GM21423 (cell line): ENCODE measurements at regions not wholly inside any gene's neighbourhood (a gene's known extent, or its start where the extent isn't known, plus 50 kb on each side); places are given as distances from the start of the nearest gene placed in this dataset.

Experiments
- ATAC-seq: cut with Tn5 transposase; IDR thresholded peaks from one replicate; pipeline ENCODE4 v1.9.1; 2021; ENCODE audit warnings: mild to moderate bottlenecking, moderate library complexity; ENCODE audit not compliant: unreplicated experiment

DNA sequence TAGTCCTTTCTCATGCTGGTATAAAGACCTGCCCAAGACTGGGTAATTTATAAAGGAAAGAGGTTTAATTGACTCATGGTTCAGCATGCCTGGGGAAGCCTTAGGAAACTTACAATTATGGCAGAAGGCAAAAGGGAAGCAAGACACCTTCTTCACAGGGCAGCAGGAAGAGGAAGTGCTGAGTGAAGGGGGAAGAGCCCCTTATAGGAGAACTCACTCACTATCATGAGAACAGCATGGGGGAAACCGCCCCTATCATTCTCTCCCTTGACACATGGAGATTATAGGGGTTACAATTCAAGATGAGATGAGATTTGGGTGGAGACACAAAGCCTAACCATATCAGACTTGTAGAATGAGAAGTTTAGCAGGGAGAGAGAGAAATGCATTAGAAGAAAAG, 373.3 kb upstream of the DIAPH2 start:
- ATAC-seq = no peak

GRCh38 chrX:96314985-96315384, 369.7 kb upstream of the DIAPH2 start:
- ATAC-seq = no peak

DNA sequence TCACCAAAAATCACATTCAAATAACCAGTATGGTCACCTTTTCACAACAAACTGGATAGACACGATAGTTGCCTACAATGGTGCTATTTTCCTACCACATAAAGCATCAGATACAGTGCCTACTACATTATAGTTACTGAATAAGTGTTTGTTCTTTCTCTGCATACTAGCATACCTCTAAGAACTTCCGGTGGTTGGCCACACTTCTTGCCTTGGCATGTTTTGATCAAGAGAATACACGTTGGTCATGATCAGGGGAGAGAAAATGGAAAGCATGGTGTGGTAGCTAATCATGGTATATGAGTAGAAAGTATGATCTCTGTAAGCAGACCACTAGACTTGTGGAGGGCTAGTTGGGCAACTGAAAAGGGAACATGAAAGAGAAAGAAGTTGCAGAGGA, 322.8 kb upstream of the DIAPH2 start:
- no peak for ATAC-seq

DNA sequence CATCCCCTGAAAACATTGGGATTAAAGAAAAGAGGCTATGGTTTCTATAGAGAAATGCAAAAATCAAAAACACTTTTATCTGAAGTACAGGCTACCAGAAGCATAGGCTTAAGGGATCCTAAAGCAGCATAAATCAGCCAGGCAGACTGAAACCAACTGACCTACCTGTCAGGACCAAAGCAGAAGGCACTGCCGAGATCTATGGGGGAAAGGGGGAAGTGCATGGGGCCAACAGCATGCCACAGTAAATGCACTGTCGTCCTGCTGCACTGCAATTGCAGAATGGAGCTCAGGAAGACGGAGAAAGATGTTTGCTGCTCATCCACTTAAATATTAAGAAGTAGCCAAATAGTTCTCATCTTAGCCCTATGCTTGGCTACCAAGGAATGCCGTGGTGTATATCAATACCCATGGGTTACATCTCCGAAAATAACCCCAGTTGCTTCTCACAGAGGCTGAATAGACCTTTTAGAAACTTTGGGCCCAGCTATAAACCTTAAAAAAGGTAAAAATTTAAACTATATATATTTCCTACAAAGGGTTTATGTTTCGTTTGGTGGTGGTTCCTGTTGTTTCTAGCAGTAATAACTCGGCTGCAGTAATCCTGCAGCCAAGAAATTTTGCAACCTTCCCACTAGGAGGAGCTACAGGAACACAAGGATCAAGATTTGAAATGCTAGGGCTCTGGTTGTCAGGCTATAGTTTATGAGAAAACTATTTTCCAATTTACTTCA, 312.2 kb upstream of the DIAPH2 start:
- no peak for ATAC-seq

GRCh38 chrX:96373047-96373355, 311.6 kb upstream of the DIAPH2 start:
- ATAC-seq = no peak

- ATAC-seq = no peak
These were observed 308.4 kb upstream of the DIAPH2 start for GRCh38 chrX:96376266-96376665.

DNA sequence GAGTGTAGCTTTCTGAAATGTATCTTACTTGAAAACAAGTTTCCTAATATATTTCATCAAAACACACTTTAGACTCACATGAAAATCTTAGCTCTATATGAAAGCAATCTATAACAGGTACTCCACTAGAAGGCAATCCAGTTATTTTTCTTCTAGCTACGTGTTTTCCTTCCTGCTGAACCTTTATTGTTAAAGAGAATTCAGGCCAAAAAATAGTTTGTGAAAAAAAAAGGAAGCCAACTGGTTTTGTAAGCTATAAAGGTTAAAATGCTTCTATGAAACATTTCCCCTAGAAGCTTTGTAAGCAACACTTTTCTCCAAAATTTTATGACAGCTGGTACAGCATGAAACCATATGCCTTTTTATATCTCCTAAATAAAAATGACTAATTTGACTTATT, 304.7 kb upstream of the DIAPH2 start:
- ATAC-seq = no peak

DNA sequence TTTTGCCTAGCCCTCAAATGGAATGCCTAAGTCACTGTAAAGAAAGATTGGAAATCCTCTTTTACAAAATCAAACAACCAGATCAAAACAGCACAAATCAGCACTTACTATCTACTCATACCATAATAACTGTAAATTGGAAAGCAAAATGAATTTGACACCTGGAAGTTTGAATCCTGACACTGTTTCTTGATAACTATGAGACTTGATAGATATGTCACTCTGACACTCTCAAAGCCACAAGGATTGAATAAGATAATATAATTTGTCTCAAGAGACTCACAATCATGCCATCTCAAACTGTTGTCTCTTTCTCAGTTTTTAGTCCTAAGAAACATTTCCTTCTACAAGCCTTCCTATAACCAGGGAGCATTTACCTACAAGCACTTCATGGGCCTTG, 302.6 kb upstream of the DIAPH2 start:
- no peak for ATAC-seq

DNA sequence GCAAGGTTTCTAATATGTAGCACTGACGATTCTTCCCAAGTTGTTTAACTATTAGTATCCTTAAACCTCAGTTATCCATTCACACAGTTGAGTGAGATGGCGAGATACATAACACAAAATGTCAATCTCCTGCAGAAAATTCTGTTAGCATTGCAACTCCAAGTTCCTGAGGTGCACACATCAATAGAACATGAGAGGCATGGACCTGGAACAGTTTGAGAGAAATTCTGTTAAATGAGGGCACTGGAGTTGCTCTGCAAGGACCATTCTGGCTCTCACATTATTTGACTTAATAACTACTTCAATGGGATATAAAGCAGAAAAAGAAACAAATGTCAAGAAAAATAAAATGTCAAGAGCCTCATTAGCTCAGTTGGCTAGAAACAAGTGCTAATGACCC, 301.2 kb upstream of the DIAPH2 start:
- ATAC-seq = no peak

- ATAC-seq = no peak
These were observed 298.3 kb upstream of the DIAPH2 start for GRCh38 chrX:96386325-96386724.

DNA sequence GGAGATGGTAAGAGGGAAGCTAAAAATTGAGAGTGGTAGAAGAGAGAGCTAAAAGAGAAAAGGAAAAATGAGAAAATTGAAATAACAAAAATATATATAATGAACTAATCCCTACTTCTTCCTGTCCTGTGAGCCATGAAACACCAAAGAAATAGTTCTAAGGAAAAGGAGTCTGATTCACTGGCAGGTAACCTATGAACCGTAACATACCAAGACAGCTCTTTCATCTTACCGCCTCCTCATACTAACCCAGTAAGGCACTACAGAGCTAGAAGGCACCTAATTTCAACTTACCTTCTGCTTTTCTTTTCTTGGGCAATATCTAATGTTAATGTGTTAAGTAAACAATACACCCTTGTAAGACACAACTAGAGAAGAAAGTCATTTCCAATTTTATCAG, 297.7 kb upstream of the DIAPH2 start:
- ATAC-seq = no peak

GRCh38 chrX:96387801-96388200, 296.8 kb upstream of the DIAPH2 start:
- ATAC-seq = no peak

DNA sequence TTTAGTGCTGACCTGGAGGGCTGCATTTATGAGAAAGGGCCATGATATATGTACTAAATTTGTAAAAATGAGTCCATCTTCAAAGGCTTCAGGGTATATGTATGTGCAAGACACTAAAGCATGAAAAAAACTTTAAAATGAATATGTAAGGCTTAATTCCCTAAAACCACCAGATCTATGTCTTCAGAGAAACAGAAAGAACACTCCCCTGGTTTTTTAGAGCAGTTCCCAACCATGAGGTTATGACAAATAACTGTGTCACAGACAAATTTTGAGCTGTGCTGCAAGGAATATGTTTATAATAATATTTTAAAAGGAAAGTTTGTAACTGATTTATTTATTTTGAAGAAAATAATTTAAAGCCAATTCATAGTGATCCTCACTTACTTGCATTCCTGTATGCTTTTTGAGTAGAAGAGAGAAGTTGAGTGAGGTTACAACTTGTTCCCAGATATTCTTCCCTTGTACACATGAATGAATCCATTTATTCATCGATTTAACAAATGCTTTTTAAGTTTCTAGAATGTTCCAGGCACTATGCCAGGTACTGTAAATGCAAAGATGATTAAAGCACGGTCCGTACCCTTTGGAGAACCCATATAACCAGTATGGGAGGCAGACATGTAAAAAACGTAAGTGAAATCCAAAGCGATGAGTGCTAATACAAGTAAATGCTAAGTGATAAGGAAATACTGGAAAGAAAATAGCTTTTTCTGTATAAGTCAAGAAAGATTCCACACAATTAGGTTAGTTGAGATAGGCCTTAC, 295.2 kb upstream of the DIAPH2 start:
- ATAC-seq = no peak

GRCh38 chrX:96394598-96394997, 290.0 kb upstream of the DIAPH2 start:
- no peak for ATAC-seq

DNA sequence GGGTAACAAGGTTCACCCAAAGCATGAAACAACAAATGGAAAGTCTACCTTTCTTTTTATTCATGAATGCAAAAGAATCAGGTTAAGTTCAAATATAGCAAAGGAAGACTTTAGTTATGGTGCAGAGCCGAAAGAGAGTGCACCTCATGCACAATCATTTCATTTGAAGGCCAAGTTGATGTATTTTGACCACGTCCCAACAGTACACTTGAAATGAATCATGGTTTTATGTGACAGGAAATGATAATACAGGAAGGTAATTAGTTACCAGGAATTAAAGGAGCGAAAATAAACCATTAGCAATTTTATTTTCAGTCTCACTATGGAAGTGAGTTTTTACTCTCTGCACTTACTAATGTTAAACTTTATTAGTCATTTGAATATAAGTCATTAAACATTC, 281.2 kb upstream of the DIAPH2 start:
- ATAC-seq = no peak

GRCh38 chrX:96405842-96406241, 278.8 kb upstream of the DIAPH2 start:
- no peak for ATAC-seq

- no peak for ATAC-seq
These were observed 277.6 kb upstream of the DIAPH2 start for GRCh38 chrX:96407072-96407471.

DNA sequence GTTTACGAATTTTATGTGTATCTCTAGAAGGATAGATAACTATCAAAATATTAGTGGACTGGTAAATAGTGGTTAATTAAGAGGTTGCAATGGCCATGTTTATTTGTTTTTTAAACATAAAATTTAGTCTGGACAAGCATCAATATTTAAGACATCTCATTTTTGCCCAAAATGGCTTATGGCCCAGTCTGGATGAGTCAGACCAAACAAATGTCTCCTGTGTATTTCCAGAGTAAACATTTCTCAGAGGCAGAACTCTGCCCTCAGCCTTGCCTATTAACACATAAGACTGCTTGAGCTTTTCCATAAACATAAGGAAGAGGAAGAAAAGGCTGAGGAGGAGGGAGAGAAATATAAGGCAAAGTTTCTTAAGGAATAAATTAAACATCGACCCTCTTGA, 277.1 kb upstream of the DIAPH2 start:
- no peak for ATAC-seq

DNA sequence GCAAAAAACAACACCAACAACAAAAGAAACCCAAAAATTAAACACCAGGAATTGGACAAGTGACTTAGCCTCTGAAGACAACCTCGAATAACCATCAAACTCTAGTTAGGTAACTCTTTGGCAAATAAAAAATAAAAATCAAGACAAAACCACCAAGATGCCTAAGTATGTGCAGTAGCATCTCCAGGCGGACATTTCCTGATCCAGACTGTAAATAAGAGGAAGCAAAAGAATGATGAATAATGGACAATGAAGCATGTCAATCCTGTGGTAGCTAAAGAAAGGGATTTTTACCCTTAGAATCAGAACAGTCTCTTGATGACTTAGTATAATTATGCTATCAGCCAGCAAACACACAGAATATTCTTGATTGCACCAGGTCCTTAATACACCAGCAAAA, 276.7 kb upstream of the DIAPH2 start:
- no peak for ATAC-seq

GRCh38 chrX:96410927-96411326, 273.7 kb upstream of the DIAPH2 start:
- no peak for ATAC-seq

- ATAC-seq = no peak
These were observed 266.9 kb upstream of the DIAPH2 start for GRCh38 chrX:96417695-96418094.

- no peak for ATAC-seq
These were observed 260.6 kb upstream of the DIAPH2 start for GRCh38 chrX:96424007-96424406.

DNA sequence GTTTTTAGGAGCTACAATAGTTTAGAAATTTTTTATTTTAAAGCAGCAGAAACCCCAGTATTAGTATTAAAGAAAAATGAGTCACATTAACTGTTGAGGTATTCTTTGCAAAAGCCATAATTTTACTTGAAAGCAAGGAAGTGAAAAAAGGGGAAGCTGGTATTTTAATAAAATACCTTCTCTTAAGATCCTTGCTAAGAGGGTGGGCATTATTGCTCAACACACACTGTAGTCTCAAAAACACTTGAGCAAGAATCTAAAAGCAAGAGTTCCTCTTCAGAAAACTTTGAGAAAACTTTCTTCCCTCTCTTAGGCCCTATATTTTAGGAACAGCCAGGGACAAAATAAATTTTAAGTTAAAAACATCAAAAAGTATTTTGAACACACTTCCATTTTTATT, 259.4 kb upstream of the DIAPH2 start:
- no peak for ATAC-seq
